Natural killer cell treated with Interleukin-12 subunit alpha and Interleukin-12 subunit beta and Interleukin-15 and Interleukin-18, amount 100 ng/mL, for 72 hours (primary cell): ENCODE measurements at regions not wholly inside any gene's neighbourhood (a gene's known extent, or its start where the extent isn't known, plus 50 kb on each side); places are given as distances from the start of the nearest gene placed in this dataset.

Experiments
- ATAC-seq, 2 donors: fragments of 150-1000 bp; cut with Tn5 transposase in 1 of 2; sonication (Bioruptor Pico), chemical (Tn5 transposase) in 1 of 2; 2 replicates each; pipeline ENCODE4 v1.10.0; 2021
- DNase-seq: peaks from one replicate; pipeline ENCODE4 v3.0.0; 2022; ENCODE audit warnings: low spot score
- H3K27ac Mint-ChIP-seq, 2 donors: 1 replicate in 1 of 2; 2 replicates in 1 of 2; pipeline ENCODE4 v1.8.0; 2022; ENCODE audit warnings: mixed read lengths in 2 of 2, mild to moderate bottlenecking in 1 of 2, moderate library complexity in 1 of 2
- H3K27me3 Mint-ChIP-seq, 2 donors: 1 replicate in 1 of 2; 2 replicates in 1 of 2; pipeline ENCODE4 v1.8.0; 2022; ENCODE audit warnings: mixed read lengths in 2 of 2
- H3K36me3 Mint-ChIP-seq: one replicate; pipeline ENCODE4 v1.8.0; 2022; ENCODE audit warnings: mixed read lengths
- H3K4me1 Mint-ChIP-seq, 2 donors: 1 replicate in 1 of 2; 2 replicates in 1 of 2; pipeline ENCODE4 v1.8.0; 2022; ENCODE audit warnings: low read depth in 2 of 2, mixed read lengths in 2 of 2, mild to moderate bottlenecking in 1 of 2
- H3K4me3 Mint-ChIP-seq: one replicate; pipeline ENCODE4 v1.8.0; 2022; ENCODE audit warnings: mixed read lengths
- H3K9me3 Mint-ChIP-seq: 2 replicates; pipeline ENCODE4 v1.8.0; 2022; ENCODE audit warnings: mixed read lengths

DNA sequence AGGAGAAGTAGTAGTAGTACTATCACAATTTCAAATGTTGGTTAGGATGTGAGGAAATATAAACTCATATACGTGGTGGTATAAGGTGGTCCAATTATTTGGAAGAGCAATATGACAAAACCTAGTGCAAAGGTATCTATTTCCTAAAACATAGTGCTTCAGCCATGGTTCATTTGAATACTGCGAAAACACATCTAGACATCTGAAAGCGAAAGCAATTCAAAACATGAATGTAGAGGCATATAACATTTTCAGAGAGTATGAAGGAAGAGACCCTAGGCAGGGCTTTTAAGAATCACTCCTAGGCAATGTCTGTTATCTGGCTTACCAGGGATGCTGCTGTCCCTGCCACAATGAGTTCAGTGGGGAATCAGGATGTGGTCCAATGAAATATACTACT is 1085.8 kb downstream of the TDRD15 start:
- no peak for DNase-seq
- no peak for ATAC-seq
- H3K27me3 Mint-ChIP-seq: no peaks in the 10 kb centered on the region
- H3K27ac Mint-ChIP-seq: no peak overlapping the region
- H3K36me3 Mint-ChIP-seq: no peaks in the 10 kb centered on the region
- H3K4me1 Mint-ChIP-seq: no peaks in the 10 kb centered on the region
- H3K9me3 Mint-ChIP-seq: peaks cover 21% of the 10 kb centered on the region
- H3K4me3 Mint-ChIP-seq: no peak overlapping the region

DNA sequence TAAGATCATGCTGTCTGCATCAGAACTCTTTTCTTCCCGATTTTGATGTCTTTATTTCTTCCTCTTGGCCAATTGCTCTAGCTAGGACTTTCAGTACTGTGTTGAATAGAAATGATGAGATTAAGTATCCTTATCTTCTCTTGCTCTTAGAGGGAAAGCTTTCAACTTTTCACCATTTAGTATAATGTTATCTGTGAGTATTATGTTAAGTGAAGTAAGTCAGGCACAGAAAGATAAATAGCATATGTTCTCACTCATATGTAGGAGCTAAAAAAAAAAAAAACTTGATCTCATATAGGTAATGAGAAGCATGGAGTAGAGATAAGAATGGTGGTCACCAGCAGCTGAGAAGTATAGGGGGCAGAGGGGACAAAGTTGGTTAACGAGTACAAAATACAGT is 1089.5 kb downstream of the TDRD15 start:
- no peak overlapping the region for H3K27ac Mint-ChIP-seq
- H3K4me1 Mint-ChIP-seq: no peaks in the 10 kb centered on the region
- ATAC-seq (no peak), DNase-seq (no peak)
- peaks cover 17% of the 10 kb centered on the region for H3K9me3 Mint-ChIP-seq
- no peak overlapping the region for H3K4me3 Mint-ChIP-seq
- no peaks in the 10 kb centered on the region for H3K36me3 Mint-ChIP-seq
- no peaks in the 10 kb centered on the region for H3K27me3 Mint-ChIP-seq

DNA sequence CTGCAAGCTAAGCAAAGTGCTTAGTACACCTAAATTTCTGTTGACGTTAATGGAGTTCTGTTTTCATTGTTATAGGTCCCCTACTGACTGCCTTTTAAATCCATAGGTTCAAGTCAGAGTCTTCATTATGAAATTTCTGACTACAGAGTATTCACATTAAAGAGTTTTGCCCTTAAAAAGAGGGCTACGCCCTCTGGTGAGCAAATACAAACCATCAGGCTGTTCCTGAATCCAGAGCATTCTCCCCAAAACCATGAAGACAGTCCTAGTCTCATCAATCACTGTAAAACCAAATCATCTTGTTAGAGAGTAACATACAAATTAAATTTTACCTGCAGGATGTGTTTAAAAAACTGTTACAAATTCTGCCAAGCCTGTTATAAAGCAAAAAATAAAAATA is 1091.7 kb downstream of the TDRD15 start:
- Mint-ChIP-seq H3K27ac (no peak overlapping the region), H3K4me1 (no peaks in the 10 kb centered on the region), H3K27me3 (no peaks in the 10 kb centered on the region), H3K9me3 (peaks cover 15% of the 10 kb centered on the region), H3K4me3 (no peak overlapping the region), H3K36me3 (no peaks in the 10 kb centered on the region)
- DNase-seq (no peak), ATAC-seq (no peak)

DNA sequence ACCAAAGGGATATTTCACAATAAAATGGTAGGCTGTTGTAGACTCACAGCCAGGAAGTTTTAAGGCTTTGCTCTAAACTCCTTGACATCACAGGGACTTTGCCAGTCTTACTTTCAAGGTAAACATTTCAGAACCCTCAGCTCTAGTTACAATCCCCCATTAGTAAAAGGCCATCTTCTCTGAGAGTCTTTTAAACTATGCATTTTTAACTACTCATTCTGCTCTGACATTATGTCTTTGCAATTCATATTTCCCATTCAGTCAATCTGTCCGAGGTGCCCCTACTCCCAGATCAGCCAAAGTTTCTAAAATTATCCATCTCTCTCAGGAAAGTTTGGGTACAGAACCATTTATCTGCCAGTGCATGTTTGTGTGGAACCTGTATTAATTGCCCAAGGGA is 1094.1 kb downstream of the TDRD15 start:
- Mint-ChIP-seq H3K4me1 (no peaks in the 10 kb centered on the region), H3K9me3 (peaks cover 16% of the 10 kb centered on the region), H3K27ac (no peak overlapping the region), H3K36me3 (peaks cover 2% of the 10 kb centered on the region), H3K27me3 (no peaks in the 10 kb centered on the region), H3K4me3 (no peak overlapping the region)
- ATAC-seq (no peak), DNase-seq (no peak)

DNA sequence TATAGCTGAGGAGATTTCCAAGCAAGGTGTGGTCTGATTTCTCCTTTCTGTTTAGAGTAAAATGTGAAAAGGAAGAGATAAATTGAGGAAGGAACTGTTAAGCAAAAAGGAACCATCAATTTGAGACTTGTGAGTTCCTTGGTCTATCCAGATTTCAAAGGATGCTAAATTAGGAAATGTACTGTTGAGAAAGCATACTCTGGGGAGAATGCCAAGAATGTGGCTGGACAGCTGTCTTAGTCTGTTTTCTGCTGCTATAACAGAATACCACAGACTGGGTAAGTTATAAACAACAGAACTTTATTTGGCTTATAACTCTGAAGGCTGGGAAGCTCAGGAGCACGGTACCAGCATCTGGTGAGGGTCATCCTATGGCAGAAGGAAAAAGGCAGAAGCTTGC is 1097.2 kb downstream of the TDRD15 start:
- H3K4me3 Mint-ChIP-seq: no peak overlapping the region
- ATAC-seq: no peak
- peaks cover 6% of the 10 kb centered on the region for H3K36me3 Mint-ChIP-seq
- H3K27me3 Mint-ChIP-seq: no peaks in the 10 kb centered on the region
- DNase-seq: no peak
- no peak overlapping the region for H3K27ac Mint-ChIP-seq
- no peaks in the 10 kb centered on the region for H3K4me1 Mint-ChIP-seq
- peaks cover 21% of the 10 kb centered on the region for H3K9me3 Mint-ChIP-seq

DNA sequence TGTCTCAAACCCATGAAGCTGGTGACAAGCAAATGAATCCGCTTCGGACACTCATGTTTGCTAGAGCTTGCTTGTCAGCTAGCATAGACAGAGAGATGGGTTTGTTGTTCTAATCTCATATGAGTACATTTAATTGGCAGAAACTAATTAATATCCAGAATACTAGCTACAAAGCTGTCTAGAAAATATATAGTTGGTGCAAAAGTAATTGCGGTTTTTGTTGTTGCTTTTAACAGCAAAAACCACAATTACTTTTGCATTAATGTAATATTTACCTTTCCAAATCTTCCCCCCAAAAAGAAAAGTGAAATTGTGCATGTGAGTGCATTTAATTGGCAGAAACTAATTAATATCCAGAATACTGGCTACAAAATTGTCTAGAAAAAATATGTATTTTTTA is 1115.2 kb downstream of the TDRD15 start:
- DNase-seq: no peak
- H3K36me3 Mint-ChIP-seq: peaks cover 4% of the 10 kb centered on the region
- ATAC-seq: no peak
- H3K4me3 Mint-ChIP-seq: no peak overlapping the region
- H3K27ac Mint-ChIP-seq: no peak overlapping the region
- H3K4me1 Mint-ChIP-seq: no peaks in the 10 kb centered on the region
- H3K27me3 Mint-ChIP-seq: no peaks in the 10 kb centered on the region
- peaks cover 9% of the 10 kb centered on the region for H3K9me3 Mint-ChIP-seq

DNA sequence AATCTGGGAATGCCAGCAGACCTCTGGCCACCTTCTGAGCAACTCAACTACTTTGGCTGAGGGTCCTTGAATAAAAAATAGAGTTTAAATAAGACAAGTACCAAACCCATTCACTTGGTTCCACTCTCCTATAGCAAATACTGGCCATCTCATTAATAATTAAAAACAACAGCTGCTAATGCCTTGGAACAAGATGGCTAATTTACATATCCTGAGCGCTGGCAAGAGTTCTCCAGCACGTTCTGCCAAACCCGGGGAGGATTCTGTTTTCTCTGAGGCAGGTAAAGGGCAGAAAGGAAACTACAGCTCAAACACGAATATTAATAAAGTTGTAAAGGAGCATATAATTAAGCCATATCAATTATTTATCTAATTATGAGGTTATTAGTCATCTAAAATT is 1123.7 kb downstream of the TDRD15 start:
- H3K9me3 Mint-ChIP-seq: peaks cover 4% of the 10 kb centered on the region
- no peak overlapping the region for H3K4me3 Mint-ChIP-seq
- ATAC-seq: no peak
- peaks cover 2% of the 10 kb centered on the region for H3K36me3 Mint-ChIP-seq
- no peaks in the 10 kb centered on the region for H3K4me1 Mint-ChIP-seq
- H3K27ac Mint-ChIP-seq: no peak overlapping the region
- H3K27me3 Mint-ChIP-seq: no peaks in the 10 kb centered on the region
- no peak for DNase-seq

DNA sequence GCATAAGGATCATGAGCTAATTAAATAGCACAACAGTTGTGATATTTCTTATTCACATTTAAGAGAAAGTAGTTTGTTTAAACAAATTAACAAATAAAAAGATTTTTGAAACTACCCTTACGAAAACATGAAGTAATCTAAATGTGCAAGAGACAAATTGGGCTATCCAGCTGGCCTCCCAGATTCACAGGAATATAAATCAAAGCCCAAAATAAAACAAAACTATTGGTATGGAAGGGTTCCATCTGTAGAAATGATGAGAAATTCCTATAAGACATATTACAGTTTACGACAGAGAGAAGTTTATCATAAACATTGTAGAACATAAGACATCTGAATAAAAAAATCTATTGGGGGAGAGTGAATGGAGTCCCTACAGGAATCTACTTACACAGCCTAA is 1125.1 kb downstream of the TDRD15 start:
- no peaks in the 10 kb centered on the region for H3K27me3 Mint-ChIP-seq
- H3K4me1 Mint-ChIP-seq: no peaks in the 10 kb centered on the region
- ATAC-seq: no peak

DNA sequence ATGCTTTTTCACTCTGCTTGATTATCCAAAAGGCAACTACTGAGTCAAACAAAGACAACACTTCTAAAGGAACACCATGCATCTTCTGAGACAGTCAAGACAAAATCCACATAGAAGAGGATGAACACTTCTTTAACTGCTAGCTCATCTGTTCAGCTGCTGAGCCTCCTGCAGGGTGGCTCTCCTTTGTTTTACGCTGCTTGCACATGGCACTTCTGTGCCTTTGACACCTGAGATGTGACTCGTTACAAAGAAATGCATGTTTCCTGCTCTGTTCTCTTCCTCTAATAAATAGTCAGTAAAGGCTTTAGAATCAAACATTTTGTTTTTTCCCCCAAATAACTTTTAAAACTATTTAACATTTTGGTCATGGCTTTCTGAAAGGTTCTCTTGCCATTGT is 1129.4 kb downstream of the TDRD15 start:
- H3K4me3 Mint-ChIP-seq: no peak overlapping the region
- ATAC-seq: no peak
- no peak overlapping the region for H3K27ac Mint-ChIP-seq
- no peaks in the 10 kb centered on the region for H3K36me3 Mint-ChIP-seq
- H3K9me3 Mint-ChIP-seq: peaks cover 9% of the 10 kb centered on the region
- no peaks in the 10 kb centered on the region for H3K4me1 Mint-ChIP-seq
- no peaks in the 10 kb centered on the region for H3K27me3 Mint-ChIP-seq
- DNase-seq: no peak

More for the DNA sequence above, 1125.1 kb downstream of the TDRD15 start:
- no peak overlapping the region for H3K27ac Mint-ChIP-seq
- H3K9me3 Mint-ChIP-seq: peaks cover 10% of the 10 kb centered on the region
- no peak for DNase-seq
- no peak overlapping the region for H3K4me3 Mint-ChIP-seq
- H3K36me3 Mint-ChIP-seq: no peaks in the 10 kb centered on the region

DNA sequence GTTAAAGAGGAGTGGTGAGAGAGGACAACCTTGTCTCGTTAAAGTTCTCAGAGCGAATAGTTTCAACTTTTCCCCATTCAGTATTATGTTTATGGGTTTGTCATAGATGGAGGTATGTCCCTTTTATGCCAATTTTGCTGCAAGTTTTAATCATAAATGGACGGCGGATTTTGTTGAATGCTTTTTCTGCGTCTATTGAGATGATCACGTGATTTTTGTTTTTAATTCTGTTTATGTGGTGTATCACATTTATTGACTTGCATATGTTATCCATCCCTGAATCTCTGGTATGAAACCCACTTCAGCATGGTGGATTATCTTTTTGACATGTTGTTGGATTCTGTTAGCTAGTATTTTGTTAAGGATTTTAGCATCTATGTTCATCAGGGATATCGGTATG is 1123.8 kb upstream of the KLHL29 start:
- H3K4me3 Mint-ChIP-seq: no peak overlapping the region
- ATAC-seq: no peak
- no peak for DNase-seq
- peaks cover 14% of the 10 kb centered on the region for H3K36me3 Mint-ChIP-seq
- H3K27me3 Mint-ChIP-seq: no peaks in the 10 kb centered on the region
- H3K4me1 Mint-ChIP-seq: no peaks in the 10 kb centered on the region
- H3K9me3 Mint-ChIP-seq: peaks cover 23% of the 10 kb centered on the region
- no peak overlapping the region for H3K27ac Mint-ChIP-seq

DNA sequence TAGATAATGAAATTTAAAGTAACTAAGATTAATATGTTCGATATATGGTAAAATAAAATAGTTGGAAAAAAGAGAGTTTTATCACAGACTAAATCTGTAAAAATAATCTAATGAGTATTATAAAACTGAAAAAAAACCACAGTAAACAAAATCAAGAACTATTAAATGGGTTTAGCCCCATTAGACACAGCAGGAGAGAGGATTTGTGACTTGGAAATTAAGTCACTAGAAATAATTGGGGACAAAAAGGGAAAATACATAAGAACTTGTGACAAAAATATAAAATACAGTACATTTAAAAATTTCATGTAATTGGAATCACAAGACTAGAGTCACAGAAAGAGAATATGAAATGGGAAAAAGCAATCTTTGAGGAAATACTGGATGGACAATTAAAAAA is 1114.6 kb upstream of the KLHL29 start:
- ATAC-seq (no peak), DNase-seq (no peak)
- Mint-ChIP-seq H3K36me3 (no peaks in the 10 kb centered on the region), H3K27ac (no peak overlapping the region), H3K4me1 (no peaks in the 10 kb centered on the region), H3K9me3 (peaks cover 17% of the 10 kb centered on the region), H3K4me3 (no peak overlapping the region), H3K27me3 (no peaks in the 10 kb centered on the region)

DNA sequence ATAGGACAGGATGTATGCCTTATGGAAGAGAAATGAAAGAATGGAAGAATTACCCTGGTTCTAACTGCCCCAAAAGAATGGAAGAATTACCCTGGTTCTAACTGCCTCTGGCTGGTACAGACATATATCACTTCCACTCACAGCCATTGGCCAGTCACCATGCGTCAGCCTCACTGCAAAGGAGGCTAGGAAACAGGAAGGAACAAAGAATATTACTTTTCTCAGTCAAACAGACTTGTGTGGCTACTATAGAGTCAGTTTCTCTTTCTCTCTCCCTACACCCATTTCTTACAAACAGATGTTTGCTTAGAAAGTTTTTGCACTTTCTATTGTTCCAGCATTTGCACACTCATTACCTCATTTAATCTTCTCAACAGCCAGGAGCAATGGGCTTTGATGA is 1111.1 kb upstream of the KLHL29 start:
- Mint-ChIP-seq H3K27ac (no peak overlapping the region), H3K9me3 (peaks cover 13% of the 10 kb centered on the region), H3K27me3 (no peaks in the 10 kb centered on the region), H3K4me1 (no peaks in the 10 kb centered on the region), H3K4me3 (no peak overlapping the region), H3K36me3 (peaks cover 5% of the 10 kb centered on the region)
- DNase-seq: no peak
- ATAC-seq: no peak

DNA sequence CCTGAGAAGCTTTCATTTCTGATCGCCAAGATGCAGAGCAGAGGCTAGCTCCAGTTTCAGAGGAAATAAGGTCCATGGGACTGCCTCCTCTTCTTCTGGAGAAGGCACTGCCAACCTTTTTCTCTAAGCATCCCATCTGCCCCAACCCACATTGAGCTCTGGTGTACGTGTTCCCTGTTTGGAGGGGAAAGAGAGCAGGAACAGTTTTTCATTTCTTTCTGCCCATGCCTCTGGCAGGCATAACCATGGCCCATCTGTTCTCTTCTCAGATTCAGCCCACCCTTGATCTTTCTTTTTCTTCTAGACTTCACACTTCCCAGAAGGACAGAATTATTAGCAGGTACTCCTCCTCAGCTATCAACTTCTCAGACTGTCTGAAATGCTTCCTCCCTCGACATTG is 1110.3 kb upstream of the KLHL29 start:
- ATAC-seq: no peak
- Mint-ChIP-seq H3K9me3 (peaks cover 13% of the 10 kb centered on the region), H3K4me3 (no peak overlapping the region), H3K4me1 (no peaks in the 10 kb centered on the region), H3K27ac (no peak overlapping the region), H3K36me3 (peaks cover 5% of the 10 kb centered on the region), H3K27me3 (no peaks in the 10 kb centered on the region)
- no peak for DNase-seq

DNA sequence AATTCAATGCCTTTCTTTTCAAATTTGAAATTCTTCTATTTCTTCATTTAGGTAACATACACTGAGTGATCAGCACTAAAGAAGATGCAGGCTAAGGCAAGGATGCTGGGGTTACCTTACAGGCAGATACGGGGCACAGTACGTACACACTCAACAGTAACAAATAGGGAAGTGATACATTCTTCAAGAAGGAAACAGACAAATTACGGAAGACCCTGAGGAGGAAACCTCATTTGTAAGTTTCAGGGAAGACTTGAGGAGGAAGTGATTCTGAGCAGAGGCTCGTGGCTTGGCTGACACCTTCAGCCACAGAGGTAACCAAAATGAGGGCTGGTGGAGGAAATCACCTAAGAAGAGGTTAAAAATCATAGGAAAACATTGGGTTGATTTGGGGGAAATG is 1108.3 kb upstream of the KLHL29 start:
- Mint-ChIP-seq H3K36me3 (peaks cover 5% of the 10 kb centered on the region), H3K27me3 (no peaks in the 10 kb centered on the region), H3K4me3 (no peak overlapping the region), H3K4me1 (no peaks in the 10 kb centered on the region), H3K9me3 (peaks cover 17% of the 10 kb centered on the region), H3K27ac (no peak overlapping the region)
- DNase-seq (no peak), ATAC-seq (no peak)

DNA sequence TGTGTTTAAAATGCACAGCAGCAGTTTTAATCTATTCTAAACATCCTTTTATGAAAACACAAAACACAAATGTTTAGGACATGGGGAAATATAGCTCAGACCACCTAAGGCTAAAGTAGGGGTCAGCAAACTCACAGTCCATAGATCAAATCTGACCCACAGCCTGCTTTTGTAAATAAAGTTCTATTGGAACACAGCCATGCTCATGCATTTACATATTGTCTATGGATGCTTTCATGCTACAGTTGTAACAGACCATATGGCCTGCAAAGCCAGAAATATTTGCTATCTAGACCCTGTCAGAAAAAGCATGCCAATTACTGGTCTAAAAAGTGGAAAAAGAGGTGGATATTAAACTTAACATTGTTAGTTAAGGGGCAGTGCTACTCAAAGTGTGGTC is 1105.4 kb upstream of the KLHL29 start:
- ATAC-seq: no peak
- Mint-ChIP-seq H3K27me3 (no peaks in the 10 kb centered on the region), H3K4me1 (no peaks in the 10 kb centered on the region), H3K4me3 (no peak overlapping the region), H3K36me3 (peaks cover 5% of the 10 kb centered on the region), H3K9me3 (peaks cover 13% of the 10 kb centered on the region), H3K27ac (no peak overlapping the region)
- DNase-seq: no peak
